ENCODE measurements at regions not wholly inside any gene's neighbourhood (a gene's known extent, or its start where the extent isn't known, plus 50 kb on each side); places are given as distances from the start of the nearest gene placed in this dataset.
A peak's percentile ranks its signal among the peaks of the same experiment; 100 is the strongest.
"Not testable (repeated sequence)": the region's sequence is repeated elsewhere in the genome, so short reads cannot be mapped to it uniquely, and the experiment has no call there.

GRCh38 chr3:176149567-176149966 is 1047.7 kb downstream of the TBL1XR1 start:
- no peak for DNase-seq

DNA sequence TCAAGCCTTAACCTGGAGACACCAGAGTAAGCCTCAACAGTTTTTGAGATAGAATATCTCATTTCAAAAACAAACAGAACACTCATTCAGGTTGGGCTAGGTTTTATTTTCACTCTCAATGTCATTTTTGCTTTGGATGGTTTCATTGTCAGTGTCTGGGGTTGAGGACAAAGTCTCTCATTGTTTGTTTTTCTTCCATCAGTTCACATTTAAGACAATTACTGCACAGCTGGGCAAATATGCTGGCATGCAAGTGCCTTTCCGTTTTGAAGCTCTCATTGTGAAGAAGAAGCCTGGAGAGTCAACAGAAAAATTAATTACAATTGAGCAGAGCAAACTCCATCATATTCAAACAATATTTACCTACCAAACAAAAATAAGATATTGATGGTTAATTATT is 1050.0 kb downstream of the TBL1XR1 start:
- DNase-seq = peak; percentile 95

- DNase-seq = no peak
These were observed 1055.4 kb downstream of the TBL1XR1 start for GRCh38 chr3:176141837-176142236.

GRCh38 chr3:176120507-176120906 is 1076.8 kb downstream of the TBL1XR1 start:
- no peak for DNase-seq

DNA sequence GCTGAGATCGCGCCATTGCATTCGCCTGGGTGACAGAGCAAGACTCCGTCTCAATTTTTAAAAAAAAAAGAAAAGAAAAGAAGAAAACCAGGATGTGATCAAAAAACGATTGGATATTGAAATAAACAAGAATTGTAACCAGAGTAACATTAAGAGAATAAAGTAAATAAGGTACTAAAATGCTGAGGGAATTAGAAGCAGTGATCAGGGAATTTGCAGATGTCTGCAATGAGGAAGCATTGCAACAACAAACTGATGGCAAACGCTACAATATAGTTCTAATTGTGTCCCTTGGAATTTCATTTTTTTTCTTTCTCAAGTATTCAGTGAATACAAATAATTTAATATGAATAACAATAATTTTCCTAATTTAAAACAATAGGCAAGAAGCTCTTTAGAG is 1077.5 kb downstream of the TBL1XR1 start:
- DNase-seq = no peak

GRCh38 chr3:176106380-176106779 is 1090.9 kb downstream of the TBL1XR1 start:
- no peak for DNase-seq

GRCh38 chr3:176097027-176097426 is 1100.3 kb downstream of the TBL1XR1 start:
- no peak for DNase-seq

GRCh38 chr3:176093892-176094291 is 1103.4 kb downstream of the TBL1XR1 start:
- not testable (repeated sequence) for DNase-seq

DNA sequence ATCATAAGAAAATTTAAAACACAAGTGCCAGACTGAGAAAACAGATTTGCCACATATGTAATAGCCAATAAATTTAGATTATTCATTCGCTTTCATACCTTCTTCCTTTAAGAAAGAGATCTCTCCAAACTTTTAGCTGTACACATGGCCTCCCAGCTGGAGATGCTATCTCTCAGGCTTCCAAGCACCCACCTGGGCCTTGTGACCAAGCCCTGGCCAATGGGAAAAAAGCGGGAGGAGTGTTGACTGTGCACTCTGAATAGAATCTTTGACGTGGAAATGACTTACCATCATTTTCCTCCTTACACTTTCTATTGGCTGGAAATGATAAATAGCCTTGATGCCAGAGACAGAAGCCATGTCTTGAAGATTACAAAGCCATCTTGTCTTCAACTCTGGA is 1106.6 kb downstream of the TBL1XR1 start:
- no peak for DNase-seq

DNA sequence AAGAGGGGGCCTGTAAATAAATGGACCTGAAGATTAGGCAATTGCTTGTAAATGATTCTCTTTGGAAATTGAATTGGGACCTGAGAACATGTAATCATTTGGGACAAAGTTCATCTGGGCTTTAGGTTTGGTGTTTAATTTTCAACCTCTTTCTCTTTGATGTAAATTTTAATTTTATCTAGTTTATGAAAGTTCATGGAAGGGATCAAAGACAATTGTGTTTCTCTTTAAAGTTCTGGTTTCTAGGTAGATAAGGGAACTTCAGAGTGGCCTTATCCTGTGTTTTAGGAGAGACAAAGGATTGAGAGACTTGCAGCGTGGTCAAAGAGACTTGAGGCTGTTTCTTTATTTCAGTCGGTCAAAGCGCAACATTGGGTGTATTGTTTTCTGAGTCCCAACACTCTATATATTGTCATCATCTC is 1108.3 kb downstream of the TBL1XR1 start:
- DNase-seq = no peak

DNA sequence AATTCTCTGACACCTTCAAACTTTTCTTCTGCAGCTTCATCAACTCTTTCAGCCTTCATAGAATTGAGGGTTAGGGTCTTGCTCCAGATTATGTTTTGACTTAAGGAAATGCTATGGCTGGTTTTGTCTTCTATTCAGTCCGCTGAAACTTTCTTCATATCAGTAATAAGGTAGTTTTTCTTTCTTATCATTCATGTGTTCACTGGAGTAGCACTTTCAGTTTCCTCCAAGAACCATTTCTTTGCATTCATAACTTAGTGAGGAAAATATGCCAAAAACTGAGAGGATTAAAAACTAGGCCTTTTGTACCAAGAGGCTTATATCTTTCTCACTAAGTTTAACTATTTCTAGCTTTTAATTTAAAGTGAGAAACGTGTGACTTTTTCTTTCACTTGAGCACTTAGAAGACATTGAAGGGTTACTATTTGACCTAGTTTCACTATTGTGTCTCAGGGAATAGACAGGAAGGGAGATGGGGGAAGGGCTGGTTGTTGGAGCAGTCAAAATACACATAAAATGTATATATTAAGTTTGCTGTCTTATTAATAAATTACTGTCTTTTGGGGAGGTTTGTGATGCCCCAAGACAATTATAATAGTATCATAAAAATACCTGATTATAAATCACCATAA is 1110.1 kb downstream of the TBL1XR1 start:
- no peak for DNase-seq

GRCh38 chr3:176079785-176080184 is 1117.5 kb downstream of the TBL1XR1 start:
- DNase-seq = no peak

- DNase-seq = no peak
These were observed 1118.4 kb downstream of the TBL1XR1 start for GRCh38 chr3:176078906-176079305.

GRCh38 chr3:176075491-176075890 is 1121.8 kb downstream of the TBL1XR1 start:
- DNase-seq = no peak

- no peak for DNase-seq
These were observed 1122.2 kb downstream of the TBL1XR1 start for GRCh38 chr3:176075046-176075445.

DNA sequence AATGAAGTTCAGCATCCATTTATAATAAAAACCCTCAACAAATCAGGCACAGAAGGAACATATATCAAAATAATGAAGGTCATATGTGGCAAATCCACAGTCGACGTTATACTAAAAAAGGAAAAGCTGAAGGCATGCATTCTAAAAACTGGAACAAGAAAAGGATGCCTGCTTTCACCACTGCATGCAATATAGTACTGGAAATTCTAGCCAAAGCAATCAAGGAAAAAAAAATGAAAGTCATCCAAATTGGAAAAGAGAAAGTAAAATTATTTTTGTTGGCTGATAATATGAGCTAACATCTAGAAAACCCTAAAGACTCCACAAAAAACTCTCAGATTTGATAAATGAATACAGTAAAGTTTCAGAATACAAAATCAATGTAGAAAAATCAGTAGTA is 1123.2 kb downstream of the TBL1XR1 start:
- DNase-seq = no peak

- no peak for DNase-seq
These were observed 1125.3 kb downstream of the TBL1XR1 start for GRCh38 chr3:176071943-176072342.

DNA sequence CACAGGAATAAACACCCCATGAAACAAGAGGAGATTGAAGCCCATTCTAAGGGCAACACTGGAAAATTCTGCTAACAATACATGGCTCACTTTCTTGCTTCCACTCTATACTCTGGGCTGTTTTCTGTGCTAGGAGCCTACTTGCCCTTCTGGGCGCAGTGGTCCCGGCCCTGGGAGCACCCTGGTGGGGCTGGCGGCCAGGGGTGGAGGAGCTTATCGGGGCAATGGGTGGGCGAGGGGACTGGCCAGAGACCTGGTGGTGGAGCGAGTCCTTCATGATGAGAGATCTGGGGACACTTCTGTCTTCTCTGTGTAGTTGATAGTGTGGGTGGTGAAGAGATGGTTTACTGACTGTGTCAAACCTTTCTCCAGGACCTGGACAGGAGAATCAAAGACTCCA is 1128.5 kb downstream of the TBL1XR1 start:
- no peak for DNase-seq

GRCh38 chr3:176058856-176059255 is 1138.4 kb downstream of the TBL1XR1 start:
- DNase-seq = no peak

- no peak for DNase-seq
These were observed 1141.4 kb downstream of the TBL1XR1 start for GRCh38 chr3:176055836-176056235.

DNA sequence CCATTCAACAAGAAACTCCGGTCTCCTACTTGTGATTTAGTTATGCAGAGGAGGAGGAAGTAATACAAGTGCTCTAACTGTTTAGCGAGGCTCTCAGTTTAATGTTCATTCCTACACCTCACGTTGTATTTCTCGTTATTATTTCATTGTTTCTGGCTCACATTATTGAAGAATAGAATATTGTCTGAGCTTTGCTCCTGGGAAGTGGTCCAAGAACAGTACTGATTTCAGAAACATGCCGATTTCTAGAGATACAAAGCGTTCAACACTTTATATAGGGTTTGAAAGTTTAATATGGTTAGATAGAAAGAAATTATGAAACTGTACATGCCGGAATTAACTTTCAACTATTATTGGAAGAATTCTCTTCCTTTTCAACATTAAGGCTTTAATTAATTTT is 1145.5 kb downstream of the TBL1XR1 start:
- no peak for DNase-seq

DNA sequence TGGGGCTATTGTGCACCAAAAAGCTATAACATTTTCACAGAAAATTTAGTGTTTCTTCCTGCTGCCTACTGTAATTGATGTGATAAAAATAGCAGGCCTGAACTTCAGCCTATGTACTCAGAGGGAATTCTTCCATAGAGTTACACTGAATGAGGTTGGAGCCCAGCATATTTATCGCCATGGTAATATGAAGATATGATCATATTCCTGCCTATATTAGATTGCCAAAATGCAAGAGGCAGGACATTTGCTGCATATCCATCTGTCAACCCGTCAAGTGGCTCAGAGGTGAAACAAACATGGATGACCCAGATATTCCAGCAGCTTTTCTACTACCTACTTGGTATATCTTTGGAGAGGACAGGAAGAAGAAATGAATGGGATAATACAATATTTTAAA is 1150.6 kb downstream of the TBL1XR1 start:
- DNase-seq = no peak

DNA sequence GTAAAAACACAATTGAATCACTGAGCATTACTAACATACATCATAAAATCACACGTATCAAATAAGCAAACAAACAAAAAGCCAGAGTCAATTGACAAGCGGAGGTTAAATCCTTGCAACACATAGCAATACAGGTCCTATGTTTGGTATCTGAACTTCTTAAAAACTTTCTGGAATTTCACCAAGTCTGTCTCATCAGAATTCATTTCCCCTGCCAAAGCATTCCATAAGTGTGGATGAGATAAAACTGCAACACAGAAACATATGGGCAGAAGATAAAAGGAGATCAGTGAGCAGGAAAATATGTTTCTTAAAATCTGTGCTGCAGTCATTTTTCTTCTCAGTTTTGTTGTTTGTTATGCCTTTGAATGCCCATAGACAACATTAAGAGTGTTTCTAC is 1155.5 kb downstream of the TBL1XR1 start:
- no peak for DNase-seq

DNA sequence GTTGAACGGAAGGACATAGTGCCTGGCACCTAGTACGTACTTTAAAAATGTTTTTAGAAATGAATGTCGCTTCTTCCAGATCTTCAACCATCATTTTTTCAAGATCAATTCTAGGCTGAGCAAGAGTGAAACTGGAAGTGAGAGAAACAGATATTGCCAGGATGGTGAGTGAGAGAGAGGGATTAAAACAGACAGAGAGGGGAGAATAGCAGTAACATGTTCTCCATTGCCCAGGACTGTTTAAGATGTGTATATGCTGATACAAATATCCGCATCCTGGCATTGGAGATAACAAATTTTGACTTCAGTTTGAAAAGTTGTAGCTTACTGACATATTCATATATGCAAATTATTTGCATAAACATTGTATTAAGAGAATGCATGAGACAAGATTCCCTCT is 1156.1 kb downstream of the TBL1XR1 start:
- no peak for DNase-seq

- DNase-seq = no peak
These were observed 1159.6 kb downstream of the TBL1XR1 start for GRCh38 chr3:176037636-176038035.

- no peak for DNase-seq
These were observed 1165.2 kb downstream of the TBL1XR1 start for GRCh38 chr3:176032043-176032442.

All from NCI-H1092 (cell line).